T-helper 1 cell treated with Interleukin-12 subunit alpha and Interleukin-12 subunit beta and Interleukin-4 antibody, amounts not matched to agents 30 ng/mL and 1 ng/mL, for 36 hours (primary cell): ENCODE measurements at regions not wholly inside any gene's neighbourhood (a gene's known extent, or its start where the extent isn't known, plus 50 kb on each side); places are given as distances from the start of the nearest gene placed in this dataset.
"Not testable (repeated sequence)": the region's sequence is repeated elsewhere in the genome, so short reads cannot be mapped to it uniquely, and the experiment has no call there.

Experiments used
- intact Hi-C: fragments of 100-400 bp; cut with micrococcal nuclease; formaldehyde crosslinking; loops from one replicate; pipeline ENCODE4 v1.15.1; 2024

- intact Hi-C loops = no loop called here
These were observed 334.4 kb upstream of the PCDH18 start for GRCh38 chr4:137866671-137867070.

GRCh38 chr4:137861682-137862081 lies 329.4 kb upstream of the PCDH18 start:
- intact Hi-C loops = loop anchor here (1.0 kb wide), 1 partner anchor 737 kb away; no protein-coding TSS in a partner anchor

GRCh38 chr4:137853424-137853823 lies 321.1 kb upstream of the PCDH18 start:
- intact Hi-C loops = no loop called here

GRCh38 chr4:137852326-137852725 lies 320.0 kb upstream of the PCDH18 start:
- intact Hi-C loops = no loop called here

GRCh38 chr4:137851435-137851834 lies 319.1 kb upstream of the PCDH18 start:
- intact Hi-C loops = no loop called here

- intact Hi-C loops = not testable (repeated sequence)
These were observed 295.7 kb upstream of the PCDH18 start for GRCh38 chr4:137827945-137828344.

- intact Hi-C loops = no loop called here
These were observed 293.2 kb upstream of the PCDH18 start for GRCh38 chr4:137825505-137825904.

GRCh38 chr4:137823007-137823406 lies 290.7 kb upstream of the PCDH18 start:
- intact Hi-C loops = no loop called here

GRCh38 chr4:137819964-137820383 lies 287.7 kb upstream of the PCDH18 start:
- intact Hi-C loops = loop anchor here (1.0 kb wide), 1 partner anchor 270 kb away; no protein-coding TSS in a partner anchor

GRCh38 chr4:137812258-137812657 lies 280.0 kb upstream of the PCDH18 start:
- intact Hi-C loops = no loop called here

- intact Hi-C loops = no loop called here
These were observed 274.1 kb upstream of the PCDH18 start for GRCh38 chr4:137806420-137806819.

- intact Hi-C loops = no loop called here
These were observed 272.7 kb upstream of the PCDH18 start for GRCh38 chr4:137804906-137805495.

GRCh38 chr4:137800861-137801260 lies 268.6 kb upstream of the PCDH18 start:
- intact Hi-C loops = no loop called here

- intact Hi-C loops = no loop called here
These were observed 262.5 kb upstream of the PCDH18 start for GRCh38 chr4:137794764-137795254.

GRCh38 chr4:137789263-137789662 lies 257.0 kb upstream of the PCDH18 start:
- intact Hi-C loops = not testable (repeated sequence)

- intact Hi-C loops = not testable (repeated sequence)
These were observed 251.6 kb upstream of the PCDH18 start for GRCh38 chr4:137783923-137784322.

- intact Hi-C loops = no loop called here
These were observed 243.4 kb upstream of the PCDH18 start for GRCh38 chr4:137775701-137776100.

GRCh38 chr4:137774501-137774900 lies 242.2 kb upstream of the PCDH18 start:
- intact Hi-C loops = no loop called here

- intact Hi-C loops = no loop called here
These were observed 236.6 kb upstream of the PCDH18 start for GRCh38 chr4:137768881-137769280.

GRCh38 chr4:137768196-137768595 lies 235.9 kb upstream of the PCDH18 start:
- intact Hi-C loops = no loop called here

- intact Hi-C loops = no loop called here
These were observed 230.3 kb upstream of the PCDH18 start for GRCh38 chr4:137762591-137762990.

GRCh38 chr4:137754652-137755471 lies 222.6 kb upstream of the PCDH18 start:
- intact Hi-C loops = no loop called here

GRCh38 chr4:137749466-137749865 lies 217.2 kb upstream of the PCDH18 start:
- intact Hi-C loops = no loop called here
